Keratinocyte (primary cell): ENCODE measurements at regions not wholly inside any gene's neighbourhood (a gene's known extent, or its start where the extent isn't known, plus 50 kb on each side); places are given as distances from the start of the nearest gene placed in this dataset.

Source experiments
- DNase-seq: peaks from one replicate; pipeline ENCODE4 v3.0.0-alpha.2; 2011; ENCODE audit warnings: low read depth, missing footprints, low spot score
- FAIRE-seq: peaks from 2 replicates; lab custom pipeline; 2011; peaks lifted over from hg19 to GRCh38; lab: Jason Lieb, UNC
- H2AFZ ChIP-seq: 2 replicates; pipeline ENCODE4 v1.6.0; 2012; ENCODE audit warnings: low read length, control low read depth, inconsistent platforms; ENCODE audit not compliant: control insufficient read depth
- H3K27ac ChIP-seq: 2 replicates; pipeline ENCODE4 v1.5.1; 2011; ENCODE audit warnings: low read length; ENCODE audit not compliant: control insufficient read depth, insufficient read depth
- H3K27me3 ChIP-seq: 3 replicates; pipeline ENCODE4 v1.6.0; 2011; ENCODE audit warnings: low read length; ENCODE audit not compliant: control insufficient read depth, insufficient read depth; ENCODE audit errors: extremely low read depth
- H3K36me3 ChIP-seq, 2 experiments: 2 replicates in 1 of 2; 3 replicates in 1 of 2; pipeline ENCODE4 v1.5.1; 2011; ENCODE audit warnings: low read length in 2 of 2, mild to moderate bottlenecking in 1 of 2; ENCODE audit not compliant: control insufficient read depth in 2 of 2, insufficient read depth in 2 of 2; ENCODE audit errors: extremely low read depth in 1 of 2
- H3K4me1 ChIP-seq: 3 replicates; pipeline ENCODE4 v1.5.1; 2011; ENCODE audit warnings: low read length; ENCODE audit not compliant: control insufficient read depth, insufficient read depth; ENCODE audit errors: extremely low read depth
- H3K4me2 ChIP-seq: 3 replicates; pipeline ENCODE4 v1.6.0; 2011; ENCODE audit warnings: low read depth, low read length; ENCODE audit not compliant: control insufficient read depth, insufficient read depth; ENCODE audit errors: extremely low read depth
- H3K4me3 ChIP-seq, 3 experiments: fragments of 200-600 bp in 1 of 3; sonication (generic) in 1 of 3; 2 replicates in 2 of 3; 3 replicates in 1 of 3; pipeline ENCODE4 v1.5.1; 2011 to 2016; ENCODE audit warnings: low read length in 3 of 3, mild to moderate bottlenecking in 3 of 3, control low read depth in 2 of 3, inconsistent platforms in 1 of 3, low read depth in 1 of 3, mixed read lengths in 1 of 3, mixed run types in 1 of 3, moderate library complexity in 1 of 3; ENCODE audit not compliant: control insufficient read depth in 2 of 3, insufficient read depth in 2 of 3; ENCODE audit errors: extremely low read depth in 1 of 3
- H3K79me2 ChIP-seq: 2 replicates; pipeline ENCODE4 v1.6.0; 2012; ENCODE audit warnings: low read length; ENCODE audit not compliant: control insufficient read depth, insufficient read depth
- H3K9ac ChIP-seq: 3 replicates; pipeline ENCODE4 v1.6.0; 2011; ENCODE audit warnings: low read length; ENCODE audit not compliant: control insufficient read depth, insufficient read depth; ENCODE audit errors: extremely low read depth
- H3K9me1 ChIP-seq: 3 replicates; pipeline ENCODE4 v1.6.0; 2011; ENCODE audit warnings: low read length; ENCODE audit not compliant: control insufficient read depth, insufficient read depth; ENCODE audit errors: extremely low read depth
- H3K9me3 ChIP-seq: 2 replicates; pipeline ENCODE4 v1.5.1; 2012; ENCODE audit warnings: low read depth, low read length; ENCODE audit not compliant: control insufficient read depth
- H4K20me1 ChIP-seq: 3 replicates; pipeline ENCODE4 v1.6.0; 2011; ENCODE audit warnings: low read length; ENCODE audit not compliant: control insufficient read depth, insufficient read depth; ENCODE audit errors: extremely low read depth
- CTCF ChIP-seq, 3 experiments: IDR thresholded peaks in 1 of 3; conservative IDR thresholded peaks in 1 of 3; optimal IDR thresholded peaks in 1 of 3; 2 replicates in 2 of 3; 3 replicates in 1 of 3; pipeline versions ENCODE3 to v1.5.1; 2011; ENCODE audit warnings: low read length in 3 of 3, mild to moderate bottlenecking in 3 of 3, moderate library complexity in 2 of 3, control low read depth in 1 of 3, inconsistent platforms in 1 of 3; ENCODE audit not compliant: insufficient read depth in 2 of 3; ENCODE audit errors: extremely low read depth in 1 of 3
- EZH2 ChIP-seq: IDR thresholded peaks from one replicate; pipeline ENCODE4 v1.6.1; 2012; ENCODE audit warnings: inconsistent platforms, mild to moderate bottlenecking, low read length, moderate library complexity
- dilution Hi-C: fragments of 300-500 bp; cut with MboI; formaldehyde crosslinking; loops from one replicate; pipeline ENCODE4 v1.7.0; 2020; ENCODE audit warnings: low sequenced_read_pairs; ENCODE audit not compliant: extremely low pct_ligation_motif_present

GRCh38 chr13:91165758-91166157 lies 181.7 kb upstream of the MIR17HG start:
- H3K27me3 ChIP-seq, result no peaks in the 10 kb centered on the region
- H3K9me3 ChIP-seq, result no peaks in the 10 kb centered on the region
- H3K4me2 ChIP-seq, result no peak overlapping the region
- H2AFZ ChIP-seq, result no peak overlapping the region
- dilution Hi-C loops, result no loop called here
- H3K36me3 ChIP-seq, result no peaks in the 10 kb centered on the region
- H3K4me3 ChIP-seq, result no peak overlapping the region
- H4K20me1 ChIP-seq, result no peaks in the 10 kb centered on the region
- DNase-seq (no peak), FAIRE-seq (no peak)
- TF ChIP-seq EZH2, result no peak
- TF ChIP-seq CTCF (optimal IDR thresholded peaks at IDR 0.05 in 1 of 3, IDR thresholded peaks at IDR 0.05 in 1 of 3, conservative IDR thresholded peaks at IDR 0.05 in 1 of 3; ENCODE audit: extremely low read depth in 1 of 3, insufficient read depth in 2 of 3, low read length in 3 of 3), result no peak
- H3K27ac ChIP-seq, result no peak overlapping the region
- H3K79me2 ChIP-seq, result no peaks in the 10 kb centered on the region
- no peaks in the 10 kb centered on the region for H3K9me1 ChIP-seq
- H3K4me1 ChIP-seq, result no peaks in the 10 kb centered on the region
- H3K9ac ChIP-seq, result no peak overlapping the region

GRCh38 chr13:91166714-91167511 lies 180.6 kb upstream of the MIR17HG start:
- FAIRE-seq, result no peak
- no peaks in the 10 kb centered on the region for H3K36me3 ChIP-seq
- dilution Hi-C loops, result no loop called here
- no peak overlapping the region for H3K4me2 ChIP-seq
- H3K4me3 ChIP-seq, result no peak overlapping the region
- H3K9me1 ChIP-seq, result no peaks in the 10 kb centered on the region
- H3K4me1 ChIP-seq, result no peaks in the 10 kb centered on the region
- H3K9me3 ChIP-seq, result no peaks in the 10 kb centered on the region
- TF ChIP-seq EZH2 (no peak), CTCF (optimal IDR thresholded peaks at IDR 0.05 in 1 of 3, IDR thresholded peaks at IDR 0.05 in 1 of 3, conservative IDR thresholded peaks at IDR 0.05 in 1 of 3; ENCODE audit: extremely low read depth in 1 of 3, insufficient read depth in 2 of 3, low read length in 3 of 3) (no peak)
- H3K27me3 ChIP-seq, result no peaks in the 10 kb centered on the region
- H3K27ac ChIP-seq, result no peak overlapping the region
- H4K20me1 ChIP-seq, result no peaks in the 10 kb centered on the region
- no peaks in the 10 kb centered on the region for H3K79me2 ChIP-seq
- DNase-seq, result no peak
- H3K9ac ChIP-seq, result no peak overlapping the region
- H2AFZ ChIP-seq, result no peak overlapping the region
